ENCODE measurements at regions not wholly inside any gene's neighbourhood (a gene's known extent, or its start where the extent isn't known, plus 50 kb on each side); places are given as distances from the start of the nearest gene placed in this dataset.
"Not testable (repeated sequence)": the region's sequence is repeated elsewhere in the genome, so short reads cannot be mapped to it uniquely, and the experiment has no call there.

- not testable (repeated sequence) for TF ChIP-seq CTCF (conservative IDR thresholded peaks at IDR 0.05); EZH2 (IDR thresholded peaks at IDR 0.05; ENCODE audit: low read depth)
Measured at GRCh38 chr11:134941936-134942600, 530.0 kb upstream of the B3GAT1 start.
